K562 (cell line): ENCODE measurements at regions not wholly inside any gene's neighbourhood (a gene's known extent, or its start where the extent isn't known, plus 50 kb on each side); places are given as distances from the start of the nearest gene placed in this dataset.

Experiments
- ATF6 ChIP-seq: sonication (generic); formaldehyde crosslinking; IDR thresholded peaks from 2 replicates; pipeline ENCODE4 v1.4.0; 2020; ENCODE audit warnings: mild to moderate bottlenecking, missing genetic modification reagents
- EHMT2 ChIP-seq: fragments of 450-650 bp; IDR thresholded peaks from 2 replicates; pipeline ENCODE4 v1.6.1; 2018; ENCODE audit warnings: antibody characterized with exemption
- ELK1 ChIP-seq: sonication (generic); formaldehyde crosslinking; IDR thresholded peaks from 2 replicates; pipeline ENCODE4 v1.8.1; 2022; ENCODE audit warnings: missing genetic modification reagents
- EP300 ChIP-seq: IDR thresholded peaks from 2 replicates; pipeline ENCODE4 v1.6.1; 2012; ENCODE audit warnings: low read length, improper control_type of control experiment
- EWSR1 ChIP-seq: fragments of 450-650 bp; IDR thresholded peaks from 2 replicates; pipeline ENCODE4 v1.6.1; 2018; ENCODE audit warnings: borderline replicate concordance, mild to moderate bottlenecking, low read depth, moderate library complexity; ENCODE audit not compliant: partially characterized antibody
- FOXO4 ChIP-seq: fragments of 450-650 bp; formaldehyde crosslinking; IDR thresholded peaks from 2 replicates; pipeline ENCODE4 v1.4.0; 2020; ENCODE audit warnings: mild to moderate bottlenecking, moderate library complexity
- HES1 ChIP-seq: fragments of 450-650 bp; IDR thresholded peaks from 2 replicates; pipeline ENCODE4 v1.6.1; 2016; ENCODE audit warnings: low read depth, mild to moderate bottlenecking, moderate library complexity
- L3MBTL2 ChIP-seq: fragments of 450-650 bp; IDR thresholded peaks from 2 replicates; pipeline ENCODE4 v1.6.1; 2016; ENCODE audit warnings: mild to moderate bottlenecking, moderate library complexity
- MCM5 ChIP-seq: fragments of 450-650 bp; IDR thresholded peaks from 2 replicates; pipeline ENCODE4 v1.6.1; 2016; ENCODE audit warnings: low read depth
- NCOA6 ChIP-seq: fragments of 450-650 bp; IDR thresholded peaks from 2 replicates; pipeline ENCODE4 v1.6.1; 2017; ENCODE audit warnings: mild to moderate bottlenecking
- RBBP5 ChIP-seq: fragments of 200-600 bp; sonication (generic); IDR thresholded peaks from 2 replicates; pipeline ENCODE4 v1.6.1; 2012; ENCODE audit warnings: borderline replicate concordance, mild to moderate bottlenecking, low read length, control low read depth, inconsistent platforms; ENCODE audit not compliant: insufficient read depth, poor library complexity, severe bottlenecking
- RBM17 ChIP-seq: fragments of 200-400 bp; formaldehyde crosslinking; IDR thresholded peaks from 2 replicates; pipeline ENCODE4 v1.6.1; 2017; ENCODE audit warnings: low read depth, mild to moderate bottlenecking, low read length, borderline replicate concordance
- RBM22 ChIP-seq: fragments of 200-400 bp; formaldehyde crosslinking; IDR thresholded peaks from 2 replicates; pipeline ENCODE4 v1.6.1; 2018; ENCODE audit warnings: low read length, low read depth; ENCODE audit not compliant: poor library complexity, severe bottlenecking
- SRSF7 ChIP-seq: fragments of 200-400 bp; formaldehyde crosslinking; optimal IDR thresholded peaks from 2 replicates; pipeline ENCODE3; 2017; ENCODE audit warnings: mild to moderate bottlenecking, low read depth, low read length
- TEAD4 ChIP-seq, 2 experiments: sonication (generic) in 1 of 2; formaldehyde crosslinking in 1 of 2; IDR thresholded peaks; 2 replicates each; pipeline versions ENCODE4 v1.6.1 to v1.8.0; 2012 to 2022; ENCODE audit warnings: borderline replicate concordance in 1 of 2, inconsistent platforms in 1 of 2, low read length in 1 of 2, mild to moderate bottlenecking in 1 of 2, missing genetic modification reagents in 1 of 2
- U2AF1 ChIP-seq: fragments of 200-400 bp; formaldehyde crosslinking; optimal IDR thresholded peaks from 2 replicates; pipeline ENCODE3; 2017; ENCODE audit warnings: mild to moderate bottlenecking, low read depth, low read length, moderate library complexity
- ZNF57 ChIP-seq: fragments of 450-650 bp; formaldehyde crosslinking; IDR thresholded peaks from 2 replicates; pipeline ENCODE4 v1.4.0; 2020; ENCODE audit warnings: mild to moderate bottlenecking, moderate library complexity

- TF ChIP-seq HES1 (no peak), EP300 (no peak), FOXO4 (CRISPR knock-in tag) (no peak), NCOA6 (no peak), ATF6 (CRISPR knock-in tag) (no peak), EHMT2 (no peak), TEAD4 (IDR thresholded peaks at IDR 0.05; ENCODE audit: low read length) (no peak), TEAD4 (CRISPR knock-in tag; IDR thresholded peaks at IDR 0.05; ENCODE audit: borderline replicate concordance) (no peak), U2AF1 (no peak), ELK1 (CRISPR knock-in tag) (no peak), SRSF7 (no peak), ZNF57 (CRISPR knock-in tag) (no peak), RBBP5 (no peak), MCM5 (no peak), L3MBTL2 (peak; percentile 44; the same call in 1 of the 2 replicates), EWSR1 (no peak), RBM22 (no peak), RBM17 (no peak)
Observed at GRCh38 chr4:108270466-108271450, 102.0 kb upstream of the LEF1 start (continued).
